H9 (cell line): ENCODE measurements at regions not wholly inside any gene's neighbourhood (a gene's known extent, or its start where the extent isn't known, plus 50 kb on each side); places are given as distances from the start of the nearest gene placed in this dataset.

Experiments
- DNase-seq: peaks from one replicate; pipeline ENCODE4 v3.0.0-alpha.2; 2017
- H2AFZ ChIP-seq: one replicate; pipeline ENCODE4 v1.6.1; 2013; ENCODE audit warnings: mild to moderate bottlenecking, low read length, control low read depth, moderate library complexity
- H2AK5ac ChIP-seq: 2 replicates; pipeline ENCODE4 v1.6.1; 2013; ENCODE audit warnings: low read length, control low read depth, mixed read lengths; ENCODE audit not compliant: insufficient read length
- H2BK120ac ChIP-seq: one replicate; pipeline ENCODE4 v1.6.1; 2013; ENCODE audit warnings: low read depth, mild to moderate bottlenecking, low read length, control low read depth, inconsistent platforms; ENCODE audit not compliant: poor library complexity, severe bottlenecking
- H2BK12ac ChIP-seq: 2 replicates; pipeline ENCODE4 v1.6.1; 2013; ENCODE audit warnings: low read length, control low read depth, mixed read lengths, low read depth; ENCODE audit not compliant: insufficient read length
- H2BK15ac ChIP-seq: 2 replicates; pipeline ENCODE4 v1.6.1; 2013; ENCODE audit warnings: low read depth, low read length, control low read depth
- H2BK20ac ChIP-seq: one replicate; pipeline ENCODE4 v1.6.1; 2013; ENCODE audit warnings: low read depth, mild to moderate bottlenecking, low read length, control low read depth, inconsistent platforms; ENCODE audit not compliant: poor library complexity, severe bottlenecking
- H2BK5ac ChIP-seq: 2 replicates; pipeline ENCODE4 v1.6.1; 2013; ENCODE audit warnings: low read length, control low read depth, mixed read lengths; ENCODE audit not compliant: insufficient read length
- H3K14ac ChIP-seq: 2 replicates; pipeline ENCODE4 v1.6.1; 2013; ENCODE audit warnings: low read length, control low read depth; ENCODE audit not compliant: insufficient read depth
- H3K18ac ChIP-seq: 2 replicates; pipeline ENCODE4 v1.6.1; 2013; ENCODE audit warnings: low read depth, mild to moderate bottlenecking, mixed read lengths, low read length, control low read depth; ENCODE audit not compliant: insufficient read length
- H3K23ac ChIP-seq: 2 replicates; pipeline ENCODE4 v1.6.1; 2013; ENCODE audit warnings: low read length, control low read depth, mixed read lengths, low read depth; ENCODE audit not compliant: insufficient read length
- H3K23me2 ChIP-seq: 2 replicates; pipeline ENCODE4 v1.6.1; 2013; ENCODE audit warnings: low read depth, mild to moderate bottlenecking, mixed read lengths, low read length, control low read depth; ENCODE audit not compliant: insufficient read length, poor library complexity, severe bottlenecking
- H3K27ac ChIP-seq: 2 replicates; pipeline ENCODE4 v1.5.1; 2013; ENCODE audit warnings: low read length, control low read depth, mixed read lengths, low read depth; ENCODE audit not compliant: insufficient read length
- H3K27me3 ChIP-seq: 2 replicates; pipeline ENCODE4 v1.6.1; 2013; ENCODE audit warnings: low read length, control low read depth, inconsistent platforms; ENCODE audit not compliant: insufficient read depth
- H3K4ac ChIP-seq: 2 replicates; pipeline ENCODE4 v1.6.1; 2013; ENCODE audit warnings: low read depth, mild to moderate bottlenecking, control low read depth, inconsistent platforms, low read length, moderate library complexity
- H3K4me1 ChIP-seq: 2 replicates; pipeline ENCODE4 v1.6.1; 2013; ENCODE audit warnings: low read length, control low read depth, inconsistent platforms; ENCODE audit not compliant: insufficient read depth
- H3K4me2 ChIP-seq: 2 replicates; pipeline ENCODE4 v1.6.1; 2013; ENCODE audit warnings: low read length, control low read depth, mixed read lengths; ENCODE audit not compliant: insufficient read length, insufficient read depth
- H3K56ac ChIP-seq: 2 replicates; pipeline ENCODE4 v1.6.1; 2013; ENCODE audit warnings: low read depth, mild to moderate bottlenecking, mixed read lengths, low read length, control low read depth; ENCODE audit not compliant: insufficient read length
- H3K79me1 ChIP-seq: 2 replicates; pipeline ENCODE4 v1.6.1; 2013; ENCODE audit warnings: low read depth, mild to moderate bottlenecking, moderate library complexity, low read length, control low read depth, inconsistent platforms; ENCODE audit not compliant: insufficient read depth, poor library complexity, severe bottlenecking
- H3K79me2 ChIP-seq: 2 replicates; pipeline ENCODE4 v1.6.1; 2013; ENCODE audit warnings: low read length, control low read depth, inconsistent platforms; ENCODE audit not compliant: insufficient read depth
- H3K9ac ChIP-seq: 2 replicates; pipeline ENCODE4 v1.6.1; 2013; ENCODE audit warnings: low read length, control low read depth, mixed read lengths; ENCODE audit not compliant: insufficient read length; ENCODE audit errors: extremely low read depth
- H3K9me3 ChIP-seq: one replicate; pipeline ENCODE4 v1.6.1; 2013; ENCODE audit warnings: low read depth, low read length, inconsistent platforms; ENCODE audit not compliant: control insufficient read depth
- H3T11ph ChIP-seq: one replicate; pipeline ENCODE4 v1.6.1; 2013; ENCODE audit warnings: mild to moderate bottlenecking, low read length, control low read depth, inconsistent platforms
- H4K20me1 ChIP-seq: one replicate; pipeline ENCODE4 v1.6.1; 2013; ENCODE audit not compliant: control insufficient read depth, insufficient read length, insufficient read depth
- H4K5ac ChIP-seq: 2 replicates; pipeline ENCODE4 v1.6.1; 2013; ENCODE audit warnings: low read depth, mild to moderate bottlenecking, mixed read lengths, low read length, control low read depth; ENCODE audit not compliant: insufficient read length
- H4K8ac ChIP-seq: replicated peaks from 2 replicates; pipeline ENCODE4 v1.6.1; 2013; ENCODE audit warnings: low read length, control low read depth, mixed read lengths, low read depth; ENCODE audit not compliant: insufficient read length
- H4K91ac ChIP-seq: 2 replicates; pipeline ENCODE4 v1.6.1; 2013; ENCODE audit warnings: low read depth, mild to moderate bottlenecking, moderate library complexity, mixed read lengths, low read length, control low read depth; ENCODE audit not compliant: insufficient read length
- H3K27ac Mint-ChIP-seq, 3 experiments: 2 replicates in 2 of 3; 3 replicates in 1 of 3; pipeline ENCODE4 v1.8.0; 2020 to 2021; ENCODE audit warnings: mixed read lengths in 3 of 3, mild to moderate bottlenecking in 1 of 3, moderate library complexity in 1 of 3
- H3K27me3 Mint-ChIP-seq: 2 replicates; pipeline ENCODE4 v1.8.0; 2021; ENCODE audit warnings: low read depth, mild to moderate bottlenecking, moderate library complexity, mixed read lengths
- H3K36me3 Mint-ChIP-seq, 3 experiments: 2 replicates in 2 of 3; 3 replicates in 1 of 3; pipeline ENCODE4 v1.8.0; 2020 to 2021; ENCODE audit warnings: low read depth in 3 of 3, mixed read lengths in 3 of 3; ENCODE audit not compliant: insufficient read depth in 1 of 3
- H3K4me1 Mint-ChIP-seq, 2 experiments: 2 replicates each; pipeline ENCODE4 v1.8.0; 2020; ENCODE audit warnings: mixed read lengths in 2 of 2
- H3K4me3 Mint-ChIP-seq, 2 experiments: 2 replicates in 1 of 2; 3 replicates in 1 of 2; pipeline ENCODE4 v1.8.0; 2020 to 2021; ENCODE audit warnings: mild to moderate bottlenecking in 2 of 2, mixed read lengths in 2 of 2, moderate library complexity in 1 of 2
- H3K9me3 Mint-ChIP-seq, 2 experiments: 2 replicates in 1 of 2; 3 replicates in 1 of 2; pipeline ENCODE4 v1.8.0; 2020; ENCODE audit warnings: mild to moderate bottlenecking in 2 of 2, mixed read lengths in 2 of 2, moderate library complexity in 1 of 2
- CTCF ChIP-seq: fragments of 200-600 bp; sonication (generic); conservative IDR thresholded peaks from 3 replicates; pipeline ENCODE4 v1.8.0; 2021; ENCODE audit warnings: antibody characterized with exemption, mild to moderate bottlenecking
- WGBS: extraction: QIAGEN DNeasy Blood & Tissue Kit; methylation state at CpG from one replicate; pipeline ENCODE4 v1.1.7; 2013; ENCODE audit warnings: missing lambda C conversion rate, low lambda C conversion rate, mixed read lengths; ENCODE audit not compliant: insufficient read length; ENCODE audit errors: extremely low coverage; 5-methylcytosine and 5-hydroxymethylcytosine counted together

DNA sequence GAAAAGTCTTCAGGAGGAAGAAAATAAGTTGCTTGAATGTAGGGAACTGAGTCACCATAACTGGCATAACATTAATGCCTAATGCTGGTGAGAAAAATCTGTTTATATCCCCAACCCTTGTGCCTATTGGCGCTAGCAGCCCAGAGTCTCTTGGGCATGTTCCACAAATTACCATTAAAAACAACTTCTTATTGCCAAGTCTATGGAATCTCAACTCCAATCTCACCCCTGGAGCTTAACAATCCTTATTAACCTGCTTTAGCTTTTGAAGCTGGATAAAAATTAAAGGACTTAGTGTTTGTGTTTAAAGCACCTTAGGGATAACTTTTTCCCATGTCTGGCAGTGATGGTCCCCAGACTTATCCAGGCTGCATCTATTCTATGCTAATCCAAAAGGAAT lies 143.0 kb downstream of the APIP start:
- no peak overlapping the region for H2BK5ac ChIP-seq
- no peak overlapping the region for H2BK15ac ChIP-seq
- H2AK5ac ChIP-seq: no peak overlapping the region
- no peak overlapping the region for H3K27ac Mint-ChIP-seq
- no peak overlapping the region for H3K23ac ChIP-seq
- H3K9me3 ChIP-seq: no peaks in the 10 kb centered on the region
- H3K36me3 Mint-ChIP-seq: no peaks in the 10 kb centered on the region
- H3K79me2 ChIP-seq: no peaks in the 10 kb centered on the region
- H3K4me1 Mint-ChIP-seq: no peaks in the 10 kb centered on the region
- H4K91ac ChIP-seq: no peak overlapping the region
- H3K14ac ChIP-seq: no peak overlapping the region
- no peak overlapping the region for H3T11ph ChIP-seq
- H4K20me1 ChIP-seq: no peaks in the 10 kb centered on the region
- no peak overlapping the region for H3K56ac ChIP-seq
- H3K27me3 ChIP-seq: no peaks in the 10 kb centered on the region
- no peak overlapping the region for H2AFZ ChIP-seq
- no peak overlapping the region for H4K5ac ChIP-seq
- H3K18ac ChIP-seq: no peak overlapping the region
- H3K4me1 ChIP-seq: no peaks in the 10 kb centered on the region
- no peaks in the 10 kb centered on the region for H3K23me2 ChIP-seq
- no peak overlapping the region for H4K8ac ChIP-seq
- H3K4me3 Mint-ChIP-seq: no peak overlapping the region
- H2BK120ac ChIP-seq: no peak overlapping the region
- no peak for TF ChIP-seq CTCF
- H2BK12ac ChIP-seq: no peak overlapping the region
- no peak overlapping the region for H3K27ac ChIP-seq
- no peak for DNase-seq
- no CpG with 5 or more reads among the region's 1 CpG for WGBS
- no peak overlapping the region for H3K9ac ChIP-seq
- no peak overlapping the region for H3K4me2 ChIP-seq
- H3K27me3 Mint-ChIP-seq: no peaks in the 10 kb centered on the region
- H2BK20ac ChIP-seq: no peak overlapping the region
- H3K9me3 Mint-ChIP-seq: no peaks in the 10 kb centered on the region
- H3K4ac ChIP-seq: no peak overlapping the region
- H3K79me1 ChIP-seq: no peaks in the 10 kb centered on the region
